OCI-LY3 (cell line): ENCODE measurements at regions not wholly inside any gene's neighbourhood (a gene's known extent, or its start where the extent isn't known, plus 50 kb on each side); places are given as distances from the start of the nearest gene placed in this dataset.

ENCODE experiments used
- H2AFZ ChIP-seq: fragments of 200-600, 300-600 bp; shearing (Covaris generic); 2 replicates; pipeline ENCODE4 v1.6.0; 2014; ENCODE audit warnings: antibody characterized with exemption, low read depth, low read length
- H3K27ac ChIP-seq: fragments of 200-600, 300-600 bp; sonication (generic); 2 replicates; pipeline ENCODE4 v1.5.1; 2014; ENCODE audit warnings: mild to moderate bottlenecking, low read length, moderate library complexity, mixed read lengths
- H3K27me3 ChIP-seq: fragments of 200-600, 300-600 bp; sonication (generic); 2 replicates; pipeline ENCODE4 v1.6.1; 2014; ENCODE audit warnings: low read depth, low read length, mixed read lengths
- H3K36me3 ChIP-seq: fragments of 200-600, 300-600 bp; sonication (generic); replicated peaks from 2 replicates; pipeline ENCODE3; 2014; ENCODE audit warnings: low read depth, low read length, mixed read lengths
- H3K4me1 ChIP-seq: fragments of 300-600, 200-600 bp; sonication (generic); 2 replicates; pipeline ENCODE4 v1.6.1; 2014; ENCODE audit warnings: low read length, mixed read lengths
- H3K4me2 ChIP-seq: fragments of 200-600, 300-600 bp; sonication (generic); 2 replicates; pipeline ENCODE4 v1.6.1; 2014; ENCODE audit warnings: low read length, mixed read lengths
- H3K4me3 ChIP-seq: fragments of 300-600, 200-600 bp; sonication (generic); 2 replicates; pipeline ENCODE4 v1.5.1; 2014; ENCODE audit warnings: antibody characterized with exemption, mild to moderate bottlenecking, low read length, moderate library complexity
- H3K79me2 ChIP-seq: fragments of 300-600, 200-600 bp; shearing (Covaris generic); 2 replicates; pipeline ENCODE4 v1.6.1; 2014; ENCODE audit warnings: mild to moderate bottlenecking, low read length, mixed read lengths
- H3K9ac ChIP-seq: fragments of 300-600, 200-600 bp; shearing (Covaris generic); 2 replicates; pipeline ENCODE4 v1.6.0; 2014; ENCODE audit warnings: mild to moderate bottlenecking, low read length, moderate library complexity
- H3K9me3 ChIP-seq: fragments of 200-600, 300-600 bp; shearing (Covaris generic); 2 replicates; pipeline ENCODE4 v1.6.1; 2014; ENCODE audit warnings: low read length, mixed read lengths; ENCODE audit not compliant: insufficient read depth
- H4K20me1 ChIP-seq: fragments of 200-600, 300-600 bp; sonication (generic); 2 replicates; pipeline ENCODE4 v1.6.1; 2016; ENCODE audit warnings: low read length, mixed read lengths; ENCODE audit not compliant: insufficient read depth
- CTCF ChIP-seq: fragments of 200-600, 300-600 bp; sonication (generic); IDR thresholded peaks from 2 replicates; pipeline ENCODE4 v1.5.1; 2014; ENCODE audit warnings: antibody characterized with exemption, low read length, low read depth
- EZH2phosphoT487 ChIP-seq: fragments of 200-600 bp; shearing (Covaris generic); IDR thresholded peaks from 2 replicates; pipeline ENCODE4 v1.6.1; 2018; ENCODE audit warnings: antibody characterized with exemption, mixed run types, low read depth

- no peaks in the 10 kb centered on the region for H4K20me1 ChIP-seq
- no peaks in the 10 kb centered on the region for H3K9me3 ChIP-seq
- TF ChIP-seq CTCF: no peak
- no peak for TF ChIP-seq EZH2phosphoT487
- H3K27me3 ChIP-seq: peaks cover 48% of the 10 kb centered on the region
- H3K79me2 ChIP-seq: no peaks in the 10 kb centered on the region
- H3K4me1 ChIP-seq: no peaks in the 10 kb centered on the region
- H3K9ac ChIP-seq: no peak overlapping the region
- no peak overlapping the region for H3K4me2 ChIP-seq
- H3K4me3 ChIP-seq: no peak overlapping the region
- H2AFZ ChIP-seq: no peak overlapping the region
- no peak overlapping the region for H3K27ac ChIP-seq
- no peaks in the 10 kb centered on the region for H3K36me3 ChIP-seq
Observed at GRCh38 chr2:16475986-16476567, 189.6 kb downstream of the CYRIA start.

GRCh38 chr2:16475586-16475985 is 190.0 kb downstream of the CYRIA start:
- Histone ChIP-seq H3K79me2 (no peaks in the 10 kb centered on the region), H4K20me1 (no peaks in the 10 kb centered on the region), H3K4me3 (no peak overlapping the region), H3K27ac (no peak overlapping the region), H3K4me2 (no peak overlapping the region), H3K9me3 (no peaks in the 10 kb centered on the region), H2AFZ (no peak overlapping the region), H3K27me3 (peaks cover 48% of the 10 kb centered on the region), H3K4me1 (no peaks in the 10 kb centered on the region), H3K9ac (no peak overlapping the region), H3K36me3 (no peaks in the 10 kb centered on the region)
- TF ChIP-seq EZH2phosphoT487 (no peak), CTCF (no peak)

GRCh38 chr2:16473575-16473974 is 192.1 kb downstream of the CYRIA start:
- Histone ChIP-seq H3K9me3 (no peaks in the 10 kb centered on the region), H3K79me2 (no peaks in the 10 kb centered on the region), H3K9ac (no peak overlapping the region), H2AFZ (no peak overlapping the region), H3K4me1 (no peaks in the 10 kb centered on the region), H3K4me3 (no peak overlapping the region), H4K20me1 (no peaks in the 10 kb centered on the region), H3K27me3 (peaks cover 48% of the 10 kb centered on the region), H3K27ac (no peak overlapping the region), H3K36me3 (no peaks in the 10 kb centered on the region), H3K4me2 (no peak overlapping the region)
- TF ChIP-seq CTCF (no peak), EZH2phosphoT487 (no peak)

GRCh38 chr2:16470936-16471490 is 194.6 kb downstream of the CYRIA start:
- Histone ChIP-seq H3K9ac (no peak overlapping the region), H3K27ac (no peak overlapping the region), H3K27me3 (peaks cover 35% of the 10 kb centered on the region), H3K4me1 (no peaks in the 10 kb centered on the region), H3K79me2 (no peaks in the 10 kb centered on the region), H2AFZ (no peak overlapping the region), H3K36me3 (no peaks in the 10 kb centered on the region), H3K9me3 (no peaks in the 10 kb centered on the region), H3K4me3 (no peak overlapping the region), H4K20me1 (no peaks in the 10 kb centered on the region), H3K4me2 (no peak overlapping the region)
- TF ChIP-seq EZH2phosphoT487 (no peak), CTCF (no peak)
